Keratinocyte (primary cell): ENCODE measurements at regions not wholly inside any gene's neighbourhood (a gene's known extent, or its start where the extent isn't known, plus 50 kb on each side); places are given as distances from the start of the nearest gene placed in this dataset.

Source experiments
- DNase-seq: peaks from one replicate; pipeline ENCODE4 v3.0.0-alpha.2; 2011; ENCODE audit warnings: low read depth, missing footprints, low spot score
- FAIRE-seq: peaks from 2 replicates; lab custom pipeline; 2011; peaks lifted over from hg19 to GRCh38; lab: Jason Lieb, UNC
- H2AFZ ChIP-seq: 2 replicates; pipeline ENCODE4 v1.6.0; 2012; ENCODE audit warnings: low read length, control low read depth, inconsistent platforms; ENCODE audit not compliant: control insufficient read depth
- H3K27ac ChIP-seq: 2 replicates; pipeline ENCODE4 v1.5.1; 2011; ENCODE audit warnings: low read length; ENCODE audit not compliant: control insufficient read depth, insufficient read depth
- H3K27me3 ChIP-seq: 3 replicates; pipeline ENCODE4 v1.6.0; 2011; ENCODE audit warnings: low read length; ENCODE audit not compliant: control insufficient read depth, insufficient read depth; ENCODE audit errors: extremely low read depth
- H3K36me3 ChIP-seq, 2 experiments: 2 replicates in 1 of 2; 3 replicates in 1 of 2; pipeline ENCODE4 v1.5.1; 2011; ENCODE audit warnings: low read length in 2 of 2, mild to moderate bottlenecking in 1 of 2; ENCODE audit not compliant: control insufficient read depth in 2 of 2, insufficient read depth in 2 of 2; ENCODE audit errors: extremely low read depth in 1 of 2
- H3K4me1 ChIP-seq: 3 replicates; pipeline ENCODE4 v1.5.1; 2011; ENCODE audit warnings: low read length; ENCODE audit not compliant: control insufficient read depth, insufficient read depth; ENCODE audit errors: extremely low read depth
- H3K4me2 ChIP-seq: 3 replicates; pipeline ENCODE4 v1.6.0; 2011; ENCODE audit warnings: low read depth, low read length; ENCODE audit not compliant: control insufficient read depth, insufficient read depth; ENCODE audit errors: extremely low read depth
- H3K4me3 ChIP-seq, 3 experiments: fragments of 200-600 bp in 1 of 3; sonication (generic) in 1 of 3; 2 replicates in 2 of 3; 3 replicates in 1 of 3; pipeline ENCODE4 v1.5.1; 2011 to 2016; ENCODE audit warnings: low read length in 3 of 3, mild to moderate bottlenecking in 3 of 3, control low read depth in 2 of 3, inconsistent platforms in 1 of 3, low read depth in 1 of 3, mixed read lengths in 1 of 3, mixed run types in 1 of 3, moderate library complexity in 1 of 3; ENCODE audit not compliant: control insufficient read depth in 2 of 3, insufficient read depth in 2 of 3; ENCODE audit errors: extremely low read depth in 1 of 3
- H3K79me2 ChIP-seq: 2 replicates; pipeline ENCODE4 v1.6.0; 2012; ENCODE audit warnings: low read length; ENCODE audit not compliant: control insufficient read depth, insufficient read depth
- H3K9ac ChIP-seq: 3 replicates; pipeline ENCODE4 v1.6.0; 2011; ENCODE audit warnings: low read length; ENCODE audit not compliant: control insufficient read depth, insufficient read depth; ENCODE audit errors: extremely low read depth
- H3K9me1 ChIP-seq: 3 replicates; pipeline ENCODE4 v1.6.0; 2011; ENCODE audit warnings: low read length; ENCODE audit not compliant: control insufficient read depth, insufficient read depth; ENCODE audit errors: extremely low read depth
- H3K9me3 ChIP-seq: 2 replicates; pipeline ENCODE4 v1.5.1; 2012; ENCODE audit warnings: low read depth, low read length; ENCODE audit not compliant: control insufficient read depth
- H4K20me1 ChIP-seq: 3 replicates; pipeline ENCODE4 v1.6.0; 2011; ENCODE audit warnings: low read length; ENCODE audit not compliant: control insufficient read depth, insufficient read depth; ENCODE audit errors: extremely low read depth
- CTCF ChIP-seq, 3 experiments: IDR thresholded peaks in 1 of 3; conservative IDR thresholded peaks in 1 of 3; optimal IDR thresholded peaks in 1 of 3; 2 replicates in 2 of 3; 3 replicates in 1 of 3; pipeline versions ENCODE3 to v1.5.1; 2011; ENCODE audit warnings: low read length in 3 of 3, mild to moderate bottlenecking in 3 of 3, moderate library complexity in 2 of 3, control low read depth in 1 of 3, inconsistent platforms in 1 of 3; ENCODE audit not compliant: insufficient read depth in 2 of 3; ENCODE audit errors: extremely low read depth in 1 of 3
- EZH2 ChIP-seq: IDR thresholded peaks from one replicate; pipeline ENCODE4 v1.6.1; 2012; ENCODE audit warnings: inconsistent platforms, mild to moderate bottlenecking, low read length, moderate library complexity
- dilution Hi-C: fragments of 300-500 bp; cut with MboI; formaldehyde crosslinking; loops from one replicate; pipeline ENCODE4 v1.7.0; 2020; ENCODE audit warnings: low sequenced_read_pairs; ENCODE audit not compliant: extremely low pct_ligation_motif_present

DNA sequence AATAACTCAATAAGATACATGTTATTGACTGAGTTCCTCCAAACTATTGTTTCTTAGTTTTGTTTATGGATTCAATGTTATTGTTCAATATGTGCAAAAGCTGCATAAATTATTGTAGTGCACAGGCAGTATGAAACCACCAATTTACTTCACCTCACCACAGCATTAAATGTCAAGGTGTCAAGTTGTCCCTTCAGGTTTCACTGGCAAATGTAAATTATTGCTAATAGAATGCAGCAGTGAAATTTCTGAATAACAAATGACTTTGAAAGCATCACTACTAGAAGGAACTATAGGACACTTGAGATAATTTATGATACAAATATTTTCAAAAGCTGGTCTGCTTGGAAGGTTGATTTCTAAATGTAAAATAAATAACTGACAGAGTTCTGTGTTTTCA is 116.4 kb upstream of the PTPRD start:
- Histone ChIP-seq H3K4me3 (no peak overlapping the region), H3K4me2 (no peak overlapping the region), H3K36me3 (no peaks in the 10 kb centered on the region), H3K27ac (no peak overlapping the region), H3K79me2 (no peaks in the 10 kb centered on the region), H3K9me1 (no peaks in the 10 kb centered on the region), H4K20me1 (no peaks in the 10 kb centered on the region), H3K4me1 (no peaks in the 10 kb centered on the region), H2AFZ (no peak overlapping the region), H3K9me3 (no peaks in the 10 kb centered on the region), H3K27me3 (no peaks in the 10 kb centered on the region), H3K9ac (no peak overlapping the region)
- FAIRE-seq (no peak), DNase-seq (no peak)
- dilution Hi-C loops, result no loop called here
- TF ChIP-seq CTCF (optimal IDR thresholded peaks at IDR 0.05 in 1 of 3, IDR thresholded peaks at IDR 0.05 in 1 of 3, conservative IDR thresholded peaks at IDR 0.05 in 1 of 3; ENCODE audit: extremely low read depth in 1 of 3, insufficient read depth in 2 of 3, low read length in 3 of 3), result no peak

GRCh38 chr9:10744669-10745068 is 131.9 kb upstream of the PTPRD start:
- dilution Hi-C loops, result no loop called here
- TF ChIP-seq CTCF (optimal IDR thresholded peaks at IDR 0.05 in 1 of 3, IDR thresholded peaks at IDR 0.05 in 1 of 3, conservative IDR thresholded peaks at IDR 0.05 in 1 of 3; ENCODE audit: extremely low read depth in 1 of 3, insufficient read depth in 2 of 3, low read length in 3 of 3) (no peak), EZH2 (no peak)
- Histone ChIP-seq H3K9me1 (no peaks in the 10 kb centered on the region), H3K27me3 (no peaks in the 10 kb centered on the region), H3K79me2 (no peaks in the 10 kb centered on the region), H3K4me1 (no peaks in the 10 kb centered on the region), H3K36me3 (no peaks in the 10 kb centered on the region), H3K4me2 (no peak overlapping the region), H3K4me3 (no peak overlapping the region), H3K27ac (no peak overlapping the region), H4K20me1 (no peaks in the 10 kb centered on the region), H3K9ac (no peak overlapping the region), H2AFZ (no peak overlapping the region), H3K9me3 (no peaks in the 10 kb centered on the region)
- FAIRE-seq (no peak), DNase-seq (no peak)
